Endodermal cell (in vitro differentiated cells): ENCODE measurements at regions not wholly inside any gene's neighbourhood (a gene's known extent, or its start where the extent isn't known, plus 50 kb on each side); places are given as distances from the start of the nearest gene placed in this dataset.

Experiments
- DNase-seq: peaks from one replicate; pipeline ENCODE4 v3.0.0-alpha.2; 2017
- H3K27ac ChIP-seq: 2 replicates; pipeline ENCODE4 v1.5.1; 2013; ENCODE audit warnings: mild to moderate bottlenecking, low read depth, low read length, moderate library complexity
- H3K27me3 ChIP-seq: 2 replicates; pipeline ENCODE4 v1.6.1; 2013; ENCODE audit warnings: mild to moderate bottlenecking, low read length, moderate library complexity; ENCODE audit not compliant: insufficient read depth, control insufficient read depth, poor library complexity, severe bottlenecking
- H3K36me3 ChIP-seq: 2 replicates; pipeline ENCODE4 v1.7.0; 2013; ENCODE audit warnings: mild to moderate bottlenecking, low read length, moderate library complexity; ENCODE audit not compliant: control insufficient read depth, insufficient read depth
- H3K4me1 ChIP-seq: one replicate; pipeline ENCODE4 v1.7.0; 2013; ENCODE audit warnings: low read length; ENCODE audit not compliant: control insufficient read depth, insufficient read depth
- H3K4me3 ChIP-seq: 2 replicates; pipeline ENCODE4 v1.5.1; 2013; ENCODE audit warnings: mild to moderate bottlenecking, low read length, moderate library complexity
- H3K9ac ChIP-seq: 2 replicates; pipeline ENCODE4 v1.6.1; 2013; ENCODE audit warnings: mild to moderate bottlenecking, low read length, moderate library complexity; ENCODE audit not compliant: poor library complexity, severe bottlenecking; ENCODE audit errors: extremely low read depth
- H3K9me3 ChIP-seq: 2 replicates; pipeline ENCODE4 v1.6.1; 2013; ENCODE audit warnings: mild to moderate bottlenecking, low read length, moderate library complexity; ENCODE audit not compliant: control insufficient read depth
- H3K27ac Mint-ChIP-seq: 2 replicates; pipeline ENCODE4 v1.8.0; 2020; ENCODE audit warnings: mixed read lengths
- H3K27me3 Mint-ChIP-seq: 2 replicates; pipeline ENCODE4 v1.8.0; 2021; ENCODE audit warnings: mild to moderate bottlenecking, mixed read lengths; ENCODE audit not compliant: insufficient read depth
- H3K36me3 Mint-ChIP-seq: 2 replicates; pipeline ENCODE4 v1.8.0; 2020; ENCODE audit warnings: low read depth, mixed read lengths
- H3K4me1 Mint-ChIP-seq: 2 replicates; pipeline ENCODE4 v1.8.0; 2020; ENCODE audit warnings: mixed read lengths
- H3K4me3 Mint-ChIP-seq: 2 replicates; pipeline ENCODE4 v1.8.0; 2020; ENCODE audit warnings: mild to moderate bottlenecking, moderate library complexity, mixed read lengths
- H3K9me3 Mint-ChIP-seq: 2 replicates; pipeline ENCODE4 v1.8.0; 2020; ENCODE audit warnings: mild to moderate bottlenecking, mixed read lengths
- WGBS, 2 experiments: methylation state at CpG; one replicate each; pipeline versions ENCODE4 v1.1.5 to v1.1.7; 2013; ENCODE audit warnings: missing lambda C conversion rate in 2 of 2, mixed read lengths in 1 of 2; ENCODE audit not compliant: insufficient coverage in 1 of 2, insufficient read length in 1 of 2; 5-methylcytosine and 5-hydroxymethylcytosine counted together
- TF ChIP-seq, protein P1 (sequence below): fragments of 200-600 bp; sonication (generic); conservative IDR thresholded peaks from 2 replicates; pipeline ENCODE4 v1.5.0; 2021; ENCODE audit warnings: antibody characterized with exemption, mild to moderate bottlenecking

DNA sequence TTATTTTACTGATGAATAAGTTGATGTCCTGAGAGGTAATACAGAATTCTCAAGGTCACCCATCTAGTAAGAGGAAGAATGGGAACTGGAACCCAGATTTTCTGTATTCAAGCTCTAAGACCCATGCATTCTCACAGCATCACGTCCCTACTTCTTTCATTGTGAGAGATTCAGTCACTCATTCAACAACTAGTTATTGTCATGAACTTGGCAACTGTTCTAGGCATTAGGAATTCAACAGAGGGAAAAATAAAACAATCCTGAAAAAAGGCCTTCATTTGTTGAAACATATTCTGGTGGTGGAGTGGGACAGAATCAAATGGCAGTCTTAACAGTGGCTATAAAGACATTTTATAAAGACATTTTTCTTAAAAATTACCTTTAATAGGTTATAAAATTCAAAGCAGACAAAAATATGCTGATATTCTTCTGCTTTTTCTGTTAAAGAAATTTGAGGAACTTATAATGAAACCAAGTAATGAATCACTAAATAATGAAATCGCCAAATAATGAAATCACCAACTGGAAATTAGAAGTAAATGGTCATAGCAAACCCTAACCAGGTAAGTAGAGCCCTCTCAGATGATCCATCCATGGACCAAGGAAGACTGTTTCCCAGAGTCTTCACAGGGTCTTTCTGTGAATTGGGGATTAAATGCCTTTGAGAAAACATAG, 136.5 kb upstream of the DPYD start:
- no peaks in the 10 kb centered on the region for H3K9me3 ChIP-seq
- peaks cover 34% of the 10 kb centered on the region for H3K27me3 Mint-ChIP-seq
- H3K27ac ChIP-seq = no peak overlapping the region
- H3K27ac Mint-ChIP-seq = no peak overlapping the region
- H3K4me3 Mint-ChIP-seq = no peak overlapping the region
- TF ChIP-seq, protein P1, sequence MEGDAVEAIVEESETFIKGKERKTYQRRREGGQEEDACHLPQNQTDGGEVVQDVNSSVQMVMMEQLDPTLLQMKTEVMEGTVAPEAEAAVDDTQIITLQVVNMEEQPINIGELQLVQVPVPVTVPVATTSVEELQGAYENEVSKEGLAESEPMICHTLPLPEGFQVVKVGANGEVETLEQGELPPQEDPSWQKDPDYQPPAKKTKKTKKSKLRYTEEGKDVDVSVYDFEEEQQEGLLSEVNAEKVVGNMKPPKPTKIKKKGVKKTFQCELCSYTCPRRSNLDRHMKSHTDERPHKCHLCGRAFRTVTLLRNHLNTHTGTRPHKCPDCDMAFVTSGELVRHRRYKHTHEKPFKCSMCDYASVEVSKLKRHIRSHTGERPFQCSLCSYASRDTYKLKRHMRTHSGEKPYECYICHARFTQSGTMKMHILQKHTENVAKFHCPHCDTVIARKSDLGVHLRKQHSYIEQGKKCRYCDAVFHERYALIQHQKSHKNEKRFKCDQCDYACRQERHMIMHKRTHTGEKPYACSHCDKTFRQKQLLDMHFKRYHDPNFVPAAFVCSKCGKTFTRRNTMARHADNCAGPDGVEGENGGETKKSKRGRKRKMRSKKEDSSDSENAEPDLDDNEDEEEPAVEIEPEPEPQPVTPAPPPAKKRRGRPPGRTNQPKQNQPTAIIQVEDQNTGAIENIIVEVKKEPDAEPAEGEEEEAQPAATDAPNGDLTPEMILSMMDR = no peak
- peaks cover 5% of the 10 kb centered on the region for H3K4me1 Mint-ChIP-seq
- H3K36me3 ChIP-seq = no peaks in the 10 kb centered on the region
- no peak overlapping the region for H3K9ac ChIP-seq
- H3K27me3 ChIP-seq = peaks cover 26% of the 10 kb centered on the region
- 78 to 83% methylated on average over 1 to 2 of the region's 2 CpGs for WGBS, 2 experiments
- no peaks in the 10 kb centered on the region for H3K4me1 ChIP-seq
- DNase-seq = no peak
- H3K9me3 Mint-ChIP-seq = no peaks in the 10 kb centered on the region
- H3K36me3 Mint-ChIP-seq = no peaks in the 10 kb centered on the region
- no peak overlapping the region for H3K4me3 ChIP-seq

DNA sequence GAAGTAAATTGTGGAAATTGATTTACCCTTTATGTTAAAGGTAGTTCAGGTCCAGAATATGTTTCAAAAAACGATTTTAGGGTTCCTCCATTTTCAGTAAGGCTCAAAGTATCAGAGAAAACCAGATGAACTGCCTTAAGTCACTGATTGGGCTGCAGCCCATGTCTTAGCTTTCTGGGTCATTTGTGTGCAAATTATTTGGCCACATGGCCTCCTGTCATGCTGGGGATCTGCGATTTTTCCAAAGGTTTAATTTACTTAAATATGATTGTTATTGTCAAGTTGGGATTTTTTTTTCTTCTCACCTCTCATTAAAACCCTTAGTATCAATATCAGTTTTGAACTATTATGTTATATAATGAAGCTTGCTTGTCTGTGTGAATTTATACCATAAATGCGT, 135.9 kb upstream of the DPYD start:
- H3K9ac ChIP-seq = no peak overlapping the region
- no peak overlapping the region for H3K27ac ChIP-seq
- H3K27me3 Mint-ChIP-seq = peaks cover 40% of the 10 kb centered on the region
- no peaks in the 10 kb centered on the region for H3K36me3 Mint-ChIP-seq
- 75 to 78% methylated on average over 1 to 3 of the region's 3 CpGs for WGBS, 2 experiments
- H3K36me3 ChIP-seq = no peaks in the 10 kb centered on the region
- no peaks in the 10 kb centered on the region for H3K9me3 ChIP-seq
- H3K4me1 Mint-ChIP-seq = peaks cover 5% of the 10 kb centered on the region
- no peaks in the 10 kb centered on the region for H3K4me1 ChIP-seq
- H3K27me3 ChIP-seq = peaks cover 32% of the 10 kb centered on the region
- H3K4me3 Mint-ChIP-seq = no peak overlapping the region
- H3K9me3 Mint-ChIP-seq = no peaks in the 10 kb centered on the region
- no peak overlapping the region for H3K4me3 ChIP-seq
- TF ChIP-seq, protein P1 = no peak
- no peak overlapping the region for H3K27ac Mint-ChIP-seq
- no peak for DNase-seq

DNA sequence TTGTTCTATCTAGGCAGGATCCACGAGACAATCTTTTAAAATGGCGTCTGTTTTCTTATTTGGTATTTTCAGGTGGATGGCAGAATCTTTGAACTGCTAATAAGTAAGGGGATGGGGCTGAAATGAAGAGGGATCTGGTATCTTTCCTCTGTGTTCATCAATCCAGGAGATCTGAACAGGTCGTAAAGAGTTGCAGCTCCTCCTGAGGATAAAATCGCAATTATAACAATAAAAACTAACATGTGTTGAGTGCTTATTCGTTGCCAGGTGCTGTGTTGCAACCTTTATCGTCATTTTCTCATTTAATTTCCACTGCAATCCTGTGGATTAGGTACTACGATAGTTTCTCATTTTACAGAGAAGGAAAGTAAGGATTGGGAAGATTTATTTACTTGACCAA, 134.6 kb upstream of the DPYD start:
- Histone ChIP-seq H3K27me3 (peaks cover 44% of the 10 kb centered on the region), H3K4me3 (no peak overlapping the region), H3K9ac (no peak overlapping the region), H3K27ac (no peak overlapping the region), H3K36me3 (no peaks in the 10 kb centered on the region), H3K4me1 (no peaks in the 10 kb centered on the region), H3K9me3 (no peaks in the 10 kb centered on the region)
- 84 to 92% methylated on average over 4 to 7 of the region's 7 CpGs for WGBS, 2 experiments
- no peaks in the 10 kb centered on the region for H3K36me3 Mint-ChIP-seq
- DNase-seq = no peak
- TF ChIP-seq, protein P1 = no peak
- peaks cover 53% of the 10 kb centered on the region for H3K27me3 Mint-ChIP-seq
- H3K27ac Mint-ChIP-seq = no peak overlapping the region
- H3K4me1 Mint-ChIP-seq = peaks cover 5% of the 10 kb centered on the region
- no peak overlapping the region for H3K4me3 Mint-ChIP-seq
- no peaks in the 10 kb centered on the region for H3K9me3 Mint-ChIP-seq
